RWPE1 (cell line): ENCODE measurements at regions not wholly inside any gene's neighbourhood (a gene's known extent, or its start where the extent isn't known, plus 50 kb on each side); places are given as distances from the start of the nearest gene placed in this dataset.
"Not testable (repeated sequence)": the region's sequence is repeated elsewhere in the genome, so short reads cannot be mapped to it uniquely, and the experiment has no call there.

ENCODE experiments used
- CTCF ChIA-PET: fragments of 350-600 bp; sonication (Branson Sonifier 250); formaldehyde crosslinking; extraction: SDS; loops from one replicate; lab custom pipeline; 2021; lab: Yijun Ruan, JAX
- POLR2A ChIA-PET: fragments of 400-600 bp; formaldehyde crosslinking; extraction: SDS; loops from one replicate; lab custom pipeline; 2020; ENCODE audit warnings: antibody characterized with exemption; ENCODE audit not compliant: low non-redundant PET; lab: Yijun Ruan, JAX
- DNase-seq: peaks from one replicate; pipeline ENCODE4 v3.0.0; 2012; ENCODE audit warnings: low spot score
- H3K27ac ChIP-seq: fragments of 450-650 bp; 2 replicates; pipeline ENCODE4 v1.5.1; 2017
- TF ChIP-seq, protein P1 (sequence below): fragments of 450-650 bp; conservative IDR thresholded peaks from 2 replicates; pipeline ENCODE4 v1.5.1; 2017; ENCODE audit warnings: low read depth, mild to moderate bottlenecking

DNA sequence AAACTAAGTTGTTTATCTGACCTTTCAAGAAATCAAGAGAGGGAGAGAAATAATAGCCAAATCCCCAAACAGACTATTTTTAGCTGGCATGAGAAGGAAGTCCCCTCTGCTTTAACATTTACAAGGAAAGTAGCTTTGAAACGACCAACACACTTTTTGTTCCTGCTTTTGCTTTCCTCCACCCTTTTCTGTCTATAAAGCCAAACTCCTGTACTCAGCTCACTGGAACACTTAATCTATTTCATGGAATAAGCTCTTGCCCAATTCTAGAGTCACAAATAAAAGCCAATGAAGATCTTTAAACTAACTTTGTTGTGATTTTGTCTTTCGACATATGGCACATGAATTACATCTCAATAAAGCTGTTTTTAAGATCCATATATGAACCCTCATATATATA, 86.8 kb upstream of the CCDC71L start:
- DNase-seq = no peak
- TF ChIP-seq, protein P1, sequence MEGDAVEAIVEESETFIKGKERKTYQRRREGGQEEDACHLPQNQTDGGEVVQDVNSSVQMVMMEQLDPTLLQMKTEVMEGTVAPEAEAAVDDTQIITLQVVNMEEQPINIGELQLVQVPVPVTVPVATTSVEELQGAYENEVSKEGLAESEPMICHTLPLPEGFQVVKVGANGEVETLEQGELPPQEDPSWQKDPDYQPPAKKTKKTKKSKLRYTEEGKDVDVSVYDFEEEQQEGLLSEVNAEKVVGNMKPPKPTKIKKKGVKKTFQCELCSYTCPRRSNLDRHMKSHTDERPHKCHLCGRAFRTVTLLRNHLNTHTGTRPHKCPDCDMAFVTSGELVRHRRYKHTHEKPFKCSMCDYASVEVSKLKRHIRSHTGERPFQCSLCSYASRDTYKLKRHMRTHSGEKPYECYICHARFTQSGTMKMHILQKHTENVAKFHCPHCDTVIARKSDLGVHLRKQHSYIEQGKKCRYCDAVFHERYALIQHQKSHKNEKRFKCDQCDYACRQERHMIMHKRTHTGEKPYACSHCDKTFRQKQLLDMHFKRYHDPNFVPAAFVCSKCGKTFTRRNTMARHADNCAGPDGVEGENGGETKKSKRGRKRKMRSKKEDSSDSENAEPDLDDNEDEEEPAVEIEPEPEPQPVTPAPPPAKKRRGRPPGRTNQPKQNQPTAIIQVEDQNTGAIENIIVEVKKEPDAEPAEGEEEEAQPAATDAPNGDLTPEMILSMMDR = no peak
- POLR2A ChIA-PET = no interaction called here
- H3K27ac ChIP-seq = no peak overlapping the region
- CTCF ChIA-PET = interaction anchor here (0.7 kb wide), 1 partner anchor 205 kb away, joined by 3 read pairs; no protein-coding TSS in a partner anchor

DNA sequence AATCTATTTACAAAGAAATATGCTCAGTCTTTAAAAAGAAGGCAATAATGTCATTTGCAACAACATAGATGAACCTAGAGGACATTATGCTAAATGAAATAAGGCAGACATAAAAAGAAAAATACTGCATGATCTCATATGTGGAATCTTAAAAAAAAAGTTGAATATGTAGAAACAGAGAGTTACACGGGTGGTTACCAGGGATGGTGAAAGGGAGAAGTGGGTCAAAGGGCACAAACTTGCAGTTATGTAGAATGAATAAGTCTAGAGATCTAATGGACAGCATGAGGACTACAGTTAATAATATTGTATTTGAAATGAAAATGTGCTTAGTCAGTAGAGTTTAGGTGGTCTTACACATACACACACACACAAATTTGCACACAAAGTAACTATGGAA, 88.2 kb upstream of the CCDC71L start:
- POLR2A ChIA-PET = no interaction called here
- H3K27ac ChIP-seq = no peak overlapping the region
- TF ChIP-seq, protein P1 = no peak
- DNase-seq = no peak
- CTCF ChIA-PET = no interaction called here

- TF ChIP-seq, protein P1 = no peak
- DNase-seq = no peak
- ChIA-PET POLR2A (no interaction called here), CTCF (interaction anchor here (0.6 to 0.7 kb wide), 2 partner anchors 574 to 588 kb away, joined by 3 read pairs; no protein-coding TSS in a partner anchor)
- no peak overlapping the region for H3K27ac ChIP-seq
Measured at GRCh38 chr7:106750773-106751172, 89.8 kb upstream of the CCDC71L start.

DNA sequence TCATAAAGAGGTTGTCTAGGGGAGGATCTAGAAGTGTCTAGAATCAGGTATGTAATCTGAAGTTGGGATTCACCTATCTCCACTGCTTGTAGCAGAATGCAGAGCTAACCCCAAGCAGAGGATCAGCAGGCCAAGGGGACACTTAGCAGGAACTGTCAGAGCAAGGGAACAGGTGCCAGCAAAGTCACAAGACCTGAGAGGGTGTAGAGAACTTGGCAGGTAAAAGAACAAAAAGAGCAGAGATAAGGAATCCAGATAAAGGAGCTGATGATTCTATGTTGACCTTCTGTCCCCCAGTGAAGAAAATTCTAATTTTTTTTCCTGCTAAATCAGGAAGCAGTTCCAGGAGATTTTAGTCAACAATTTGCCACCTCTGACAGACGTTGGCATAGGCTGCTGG, 91.4 kb upstream of the CCDC71L start:
- TF ChIP-seq, protein P1 = no peak
- ChIA-PET POLR2A (no interaction called here), CTCF (interaction anchor here (1.6 kb wide), 1 partner anchor 14 kb away, joined by 3 read pairs; no protein-coding TSS in a partner anchor)
- H3K27ac ChIP-seq = no peak overlapping the region
- no peak for DNase-seq

DNA sequence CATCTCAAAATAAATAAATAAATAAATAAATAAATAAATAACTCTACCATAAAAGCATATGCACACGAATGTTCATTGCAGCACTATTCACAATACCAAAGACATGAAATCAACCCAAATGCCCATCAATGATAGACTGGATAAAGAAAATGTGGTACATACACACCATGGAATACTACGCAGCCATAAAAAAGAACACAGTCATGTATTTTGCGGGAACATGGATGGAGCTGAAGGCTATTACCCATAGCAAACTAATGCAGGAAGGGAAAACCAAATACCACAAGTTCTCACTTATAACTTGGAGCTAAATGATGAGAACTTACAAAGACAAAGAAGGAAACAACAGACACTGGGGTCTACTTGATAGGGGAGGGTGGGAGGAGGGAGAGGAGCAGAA, 94.1 kb upstream of the CCDC71L start:
- POLR2A ChIA-PET, DNase-seq: not testable (repeated sequence)
- CTCF ChIA-PET = interaction anchor here (0.6 kb wide), 1 partner anchor 24 kb away, joined by 3 read pairs; no protein-coding TSS in a partner anchor

DNA sequence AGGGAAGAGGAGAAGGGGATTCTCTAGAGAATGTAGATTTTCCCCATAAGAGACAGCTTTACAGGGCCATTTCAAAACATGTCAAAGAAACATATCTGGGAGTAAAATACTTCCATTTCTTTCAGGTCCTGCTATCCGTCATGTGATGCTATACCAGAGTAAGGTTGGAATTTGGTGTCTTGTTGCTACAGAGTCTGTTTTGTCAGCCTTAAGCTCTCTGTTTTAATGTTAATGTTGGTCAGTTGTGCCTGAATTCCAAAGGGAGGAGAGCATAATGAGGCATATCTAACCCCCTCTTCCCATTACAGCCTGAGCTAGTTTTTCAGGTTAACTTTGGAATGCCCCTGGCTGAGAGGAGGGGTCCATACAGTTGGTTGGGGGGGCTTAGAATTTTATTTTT, 94.7 kb upstream of the CCDC71L start:
- H3K27ac ChIP-seq = no peak overlapping the region
- CTCF ChIA-PET = interaction anchor here (0.6 kb wide), 1 partner anchor 25 kb away, joined by 3 read pairs; no protein-coding TSS in a partner anchor
- no peak for DNase-seq
- TF ChIP-seq, protein P1 = no peak
- POLR2A ChIA-PET = no interaction called here

More for the DNA sequence above, 94.1 kb upstream of the CCDC71L start:
- not testable (repeated sequence) for H3K27ac ChIP-seq

- POLR2A ChIA-PET = no interaction called here
- TF ChIP-seq, protein P1 = no peak
- H3K27ac ChIP-seq = no peak overlapping the region
- no peak for DNase-seq
- CTCF ChIA-PET = interaction anchor here (0.6 kb wide), 1 partner anchor 270 kb away, joined by 3 read pairs; no protein-coding TSS in a partner anchor
Measured at GRCh38 chr7:106756071-106756470, 95.1 kb upstream of the CCDC71L start.
